ENCODE measurements at regions not wholly inside any gene's neighbourhood (a gene's known extent, or its start where the extent isn't known, plus 50 kb on each side); places are given as distances from the start of the nearest gene placed in this dataset.

DNA sequence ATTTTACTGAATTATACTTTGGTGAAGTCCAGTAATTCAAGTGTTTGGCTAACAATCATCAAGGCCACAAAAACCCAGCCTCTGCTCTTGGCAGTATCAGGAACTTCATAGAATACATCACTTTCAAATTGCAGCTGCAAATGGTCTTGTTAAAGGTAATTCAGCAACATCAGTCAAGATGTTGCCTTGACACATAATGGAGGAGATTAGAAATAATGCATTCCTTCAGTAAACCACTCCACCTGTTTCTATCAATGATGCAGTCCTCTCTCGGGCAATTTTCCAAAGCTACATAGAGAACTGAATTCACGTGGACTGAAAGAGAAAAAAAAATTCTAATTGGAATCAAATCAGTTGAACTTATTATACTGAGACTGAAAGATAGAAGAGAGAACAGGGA, 279.3 kb downstream of the VGLL3 start:
- no peak for DNase-seq

DNA sequence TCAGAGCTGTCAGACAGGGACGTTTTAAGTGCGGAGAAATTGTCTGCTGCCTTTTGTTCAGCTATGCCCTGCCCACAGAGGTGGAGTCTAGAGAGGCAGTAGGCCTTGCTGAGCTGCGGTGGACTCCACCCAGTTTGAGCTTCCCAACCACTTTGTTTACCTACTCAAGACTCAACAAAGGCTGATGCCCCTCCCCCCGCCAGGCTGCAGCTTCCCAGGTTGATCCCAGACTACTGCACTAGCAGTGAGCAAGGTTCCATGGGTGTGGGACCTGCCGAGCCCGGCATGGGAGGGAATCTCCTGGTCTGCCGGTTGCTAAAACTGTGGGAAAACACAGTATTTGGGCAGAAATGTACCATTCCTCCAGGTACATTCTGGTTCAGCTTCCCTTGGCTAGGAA, 282.1 kb downstream of the VGLL3 start:
- DNase-seq: no peak

DNA sequence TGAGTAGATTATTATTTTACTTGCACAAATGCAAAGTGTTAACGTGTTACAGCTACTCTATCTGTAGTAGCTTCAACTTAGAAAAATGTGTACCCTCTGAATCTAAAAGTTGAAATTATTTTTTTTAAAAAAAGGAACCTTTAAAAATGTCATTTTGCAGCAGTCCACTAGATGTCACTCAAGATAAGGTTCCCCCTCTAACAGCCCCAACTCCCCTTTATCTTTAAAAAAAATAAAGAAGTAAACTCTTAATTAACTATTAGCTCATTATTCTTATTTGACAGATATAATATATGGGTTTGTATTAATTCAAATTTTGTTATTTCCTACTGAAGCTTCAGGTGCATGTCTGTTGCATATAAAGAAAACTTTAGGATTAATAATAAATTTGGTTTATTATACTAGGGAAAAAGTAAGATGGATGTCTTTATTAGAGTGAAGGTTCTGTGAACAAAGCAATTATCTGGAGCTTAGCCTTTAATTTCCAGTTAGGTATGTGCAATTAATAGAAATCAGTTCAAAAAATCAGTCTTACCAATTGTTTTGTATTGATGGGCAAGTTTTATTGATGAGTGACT, 288.5 kb downstream of the VGLL3 start:
- DNase-seq: peak; percentile 10 to 17

DNA sequence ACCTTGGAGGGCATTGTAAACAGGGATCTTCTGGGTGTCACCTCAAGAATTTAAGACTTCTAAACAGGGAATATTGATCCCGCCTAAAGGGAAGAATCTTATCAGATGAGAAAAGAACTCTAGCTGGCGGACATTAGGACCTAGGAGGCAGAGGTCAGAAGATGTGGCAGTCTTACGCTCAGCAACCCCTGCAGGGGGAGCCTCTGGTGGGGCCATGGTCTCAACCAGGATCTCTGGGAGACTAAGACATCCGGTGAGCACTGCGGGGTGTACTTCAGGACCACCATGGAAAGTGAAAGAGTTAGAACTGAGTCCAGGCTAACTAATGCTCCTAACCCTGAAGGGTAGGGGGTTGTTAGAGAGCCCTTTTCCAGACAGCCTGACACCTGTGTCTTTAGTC, 295.2 kb downstream of the VGLL3 start:
- DNase-seq: no peak

DNA sequence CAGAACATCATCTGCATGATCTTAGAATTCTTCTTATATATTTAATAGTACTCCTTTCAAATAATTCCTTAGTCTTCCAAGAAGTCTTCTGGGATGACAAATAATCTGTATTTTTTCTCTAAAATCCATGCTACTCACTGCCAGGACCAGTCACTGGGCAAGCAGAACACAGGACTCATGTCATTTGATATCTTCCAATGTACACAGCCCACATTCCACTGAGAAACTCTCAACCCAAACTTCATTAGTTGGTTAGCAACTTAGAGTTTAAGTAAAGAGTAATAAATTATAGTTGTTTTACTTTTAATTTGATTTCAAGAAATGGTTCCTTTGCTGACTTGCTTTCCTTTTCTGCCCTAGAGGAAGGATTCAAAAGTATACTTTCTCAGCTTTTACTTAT, 317.0 kb downstream of the VGLL3 start:
- DNase-seq: no peak

DNA sequence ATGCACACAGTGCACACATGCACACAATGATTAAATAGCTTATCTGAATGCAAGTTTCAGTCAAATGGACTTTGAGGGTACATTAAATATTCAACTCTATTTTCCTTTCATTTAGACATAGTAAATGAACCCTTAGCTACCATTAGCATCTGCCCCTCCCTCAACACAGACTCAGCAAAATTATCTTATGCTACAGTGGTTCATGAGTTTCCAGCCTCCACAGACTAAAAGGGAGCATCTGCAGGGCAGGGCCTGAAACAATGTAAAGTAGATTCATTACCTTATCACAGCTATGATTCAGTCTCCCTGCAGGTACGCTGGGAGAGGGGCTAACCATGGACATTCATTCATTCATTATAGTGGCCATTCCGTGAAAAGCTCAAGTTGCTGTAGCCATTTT, 329.1 kb downstream of the VGLL3 start:
- no peak for DNase-seq

DNA sequence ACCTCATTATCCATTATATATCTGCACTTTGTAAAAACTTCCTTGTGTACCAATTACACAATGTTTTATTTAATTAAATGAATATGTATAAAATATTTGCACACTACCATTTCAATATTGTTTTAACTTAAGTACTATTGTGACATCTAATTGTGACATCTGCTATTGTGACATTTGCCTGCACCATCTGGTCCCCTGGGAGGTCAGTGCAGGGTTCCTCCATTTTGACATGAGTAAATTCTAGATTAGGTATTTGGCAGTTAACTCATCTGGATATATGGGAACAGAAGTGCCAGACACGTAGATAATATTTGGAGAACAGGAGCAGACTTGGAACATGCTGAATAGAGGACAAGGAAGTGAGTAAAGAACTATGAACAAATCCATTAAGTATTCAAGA, 332.1 kb downstream of the VGLL3 start:
- no peak for DNase-seq

DNA sequence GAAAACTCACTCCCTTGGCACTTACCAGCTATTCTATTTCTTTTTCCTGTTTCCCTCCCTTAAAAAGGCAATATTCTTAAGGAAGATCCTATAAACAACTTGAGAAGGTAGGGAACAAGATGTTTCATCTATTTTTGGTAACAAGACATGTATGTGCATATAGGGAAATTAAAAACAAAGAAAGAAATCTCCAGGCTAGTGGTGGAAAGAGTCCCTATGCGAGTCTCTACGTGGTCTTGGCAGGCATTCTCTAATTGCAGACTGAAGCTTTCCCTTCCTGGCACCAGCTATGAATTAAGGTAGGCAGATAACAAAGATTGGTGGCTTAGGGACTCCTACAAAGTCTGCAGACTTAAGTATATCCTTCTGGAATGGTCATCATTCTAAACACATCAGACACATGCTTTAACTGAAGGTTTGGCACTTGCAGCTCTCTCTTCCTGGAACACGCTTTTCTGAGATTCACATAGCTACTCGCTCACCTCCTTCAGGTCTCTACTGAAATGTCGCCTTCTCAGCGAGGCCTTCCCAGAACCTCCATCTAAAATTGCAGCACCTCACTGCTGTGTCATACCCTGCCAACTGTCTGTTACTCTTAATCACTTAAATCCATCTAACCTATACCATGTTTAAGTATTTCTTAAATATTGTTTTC, 336.0 kb downstream of the VGLL3 start:
- DNase-seq: no peak

DNA sequence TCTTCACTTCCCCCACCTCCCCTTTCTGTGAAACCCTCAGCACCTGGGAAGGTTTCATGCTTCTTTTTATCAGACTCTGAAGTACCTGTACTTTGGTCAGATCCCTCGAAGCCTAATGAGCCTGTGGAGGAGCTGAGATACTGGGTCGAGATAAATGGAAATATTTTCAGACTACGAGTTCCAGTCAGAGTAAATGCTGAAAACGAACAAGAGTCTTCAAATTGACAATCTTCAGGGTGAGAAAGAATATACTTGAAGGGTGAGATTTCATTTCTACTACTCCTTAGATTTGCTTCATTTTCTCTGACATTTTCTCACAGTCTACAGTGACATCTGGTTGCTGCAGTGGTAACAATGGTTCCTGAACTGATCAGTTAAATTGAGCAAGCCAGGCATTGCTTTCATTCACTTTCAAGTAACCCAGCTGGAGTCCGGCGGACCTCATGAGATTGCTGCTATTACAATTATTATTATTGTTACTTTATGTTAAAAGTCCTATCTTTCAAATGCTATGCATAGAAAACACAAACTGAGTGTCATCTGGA, 337.2 kb downstream of the VGLL3 start:
- no peak for DNase-seq

DNA sequence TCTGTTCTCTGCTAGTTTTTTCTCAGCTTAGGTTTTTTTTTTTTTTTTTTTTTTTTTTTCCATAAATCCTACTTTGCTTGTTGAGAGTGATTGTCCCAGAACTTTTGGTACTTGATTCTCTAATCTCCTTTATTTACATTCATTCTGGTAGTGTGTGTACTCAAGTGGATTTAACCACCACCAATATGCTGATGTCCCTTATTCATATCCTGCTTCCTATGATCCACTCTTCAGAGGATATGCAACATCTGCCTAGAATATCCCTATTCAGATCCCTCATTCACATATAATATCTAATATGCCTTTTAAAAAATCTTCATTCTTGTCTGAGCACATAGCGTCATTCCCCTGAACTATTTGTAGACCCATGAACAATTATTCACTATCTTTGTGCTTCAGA, 342.9 kb downstream of the VGLL3 start:
- DNase-seq: no peak

DNA sequence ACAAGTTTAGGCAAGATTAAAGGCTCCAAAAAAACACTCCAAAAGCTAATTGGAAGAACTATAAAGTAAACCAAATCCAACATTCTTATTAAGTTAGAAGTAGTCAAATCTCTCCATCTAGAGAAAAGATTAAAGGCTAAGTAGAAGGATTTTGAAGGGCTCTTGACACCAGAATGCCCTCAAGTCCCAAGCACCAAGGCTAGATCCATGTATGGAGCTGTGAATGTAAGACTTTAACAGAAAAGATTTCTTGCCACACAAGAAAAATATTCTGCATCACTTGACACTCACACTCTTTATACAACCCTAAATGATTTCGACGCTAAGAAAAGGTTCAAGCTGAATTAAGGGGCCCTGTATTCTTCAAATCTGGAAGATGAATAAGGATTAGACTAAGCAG, 345.2 kb downstream of the VGLL3 start:
- no peak for DNase-seq

DNA sequence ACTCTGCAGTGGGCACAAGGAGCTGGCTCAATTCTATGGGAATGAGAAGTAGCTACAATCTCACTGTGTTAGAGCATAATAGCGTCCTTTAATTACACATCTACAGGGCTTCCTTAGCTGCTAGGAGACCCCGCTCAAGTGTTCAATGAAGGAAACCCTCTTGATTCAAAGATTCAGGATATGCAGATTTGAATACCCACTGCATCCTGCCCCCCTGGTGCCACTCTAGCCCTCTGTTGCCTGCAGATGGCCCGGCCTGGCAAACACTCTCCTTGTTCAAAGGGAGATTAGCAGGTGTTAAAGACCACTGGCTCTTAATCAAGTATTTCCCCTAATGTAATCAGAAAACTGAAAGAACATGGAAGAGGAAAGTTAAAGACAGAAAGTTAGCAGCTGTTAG, 356.6 kb downstream of the VGLL3 start:
- no peak for DNase-seq

DNA sequence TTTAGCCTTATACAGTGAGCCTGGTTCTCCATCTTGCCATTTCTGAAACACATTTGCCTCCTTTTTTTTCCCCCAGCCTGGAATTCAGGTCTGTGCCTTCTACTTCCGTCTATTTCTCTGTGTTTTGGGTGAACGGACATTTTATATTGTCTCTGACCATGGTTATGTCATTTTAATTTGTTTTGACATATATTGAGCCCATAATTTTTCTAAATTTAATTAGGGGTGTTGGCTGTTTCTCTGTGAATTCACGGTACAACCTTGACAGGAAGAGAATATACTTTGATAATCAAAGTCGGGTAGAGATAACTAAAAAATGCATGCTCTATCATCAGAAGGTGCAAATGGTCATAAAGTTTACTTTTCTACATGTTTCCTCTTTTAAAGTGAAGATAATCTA, 361.4 kb downstream of the VGLL3 start:
- no peak for DNase-seq

DNA sequence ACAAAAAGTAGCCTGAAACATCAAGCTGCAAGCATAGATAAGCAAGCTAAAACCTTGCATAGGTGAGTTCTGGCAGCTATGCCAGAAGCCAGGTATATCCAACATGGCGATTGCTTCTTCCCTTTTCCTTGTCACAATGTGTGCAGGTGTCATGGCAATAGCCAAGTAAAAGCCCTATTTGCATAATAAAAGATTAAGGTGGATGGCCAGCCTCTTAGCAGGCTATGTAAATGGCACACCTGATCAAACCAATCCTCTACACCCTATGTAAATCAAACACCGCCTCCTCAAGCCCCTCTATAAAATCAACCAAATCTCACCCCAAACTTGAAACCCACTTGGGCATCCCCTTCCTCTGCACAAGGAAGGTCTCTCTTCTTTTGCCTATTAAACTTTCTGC, 366.8 kb downstream of the VGLL3 start:
- DNase-seq: no peak

DNA sequence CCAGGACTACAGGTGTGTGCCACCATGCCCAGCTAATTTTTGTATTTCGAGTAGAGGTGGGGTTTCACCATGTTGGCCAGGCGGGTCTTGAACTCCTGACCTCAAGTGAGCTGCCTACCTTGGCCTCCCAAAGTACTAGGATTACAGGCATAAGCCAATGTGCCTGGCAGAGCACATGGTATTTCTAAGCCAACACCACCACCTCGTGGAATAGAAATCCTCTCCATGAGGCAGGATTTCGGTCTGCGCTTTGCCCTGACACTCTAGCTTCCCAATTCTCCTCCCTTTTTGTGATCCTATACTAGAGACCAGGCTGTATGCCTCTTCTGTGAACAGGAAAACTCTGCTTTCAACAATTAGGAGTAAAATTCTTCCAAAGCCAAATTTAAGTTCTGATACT, 372.2 kb downstream of the VGLL3 start:
- no peak for DNase-seq

DNA sequence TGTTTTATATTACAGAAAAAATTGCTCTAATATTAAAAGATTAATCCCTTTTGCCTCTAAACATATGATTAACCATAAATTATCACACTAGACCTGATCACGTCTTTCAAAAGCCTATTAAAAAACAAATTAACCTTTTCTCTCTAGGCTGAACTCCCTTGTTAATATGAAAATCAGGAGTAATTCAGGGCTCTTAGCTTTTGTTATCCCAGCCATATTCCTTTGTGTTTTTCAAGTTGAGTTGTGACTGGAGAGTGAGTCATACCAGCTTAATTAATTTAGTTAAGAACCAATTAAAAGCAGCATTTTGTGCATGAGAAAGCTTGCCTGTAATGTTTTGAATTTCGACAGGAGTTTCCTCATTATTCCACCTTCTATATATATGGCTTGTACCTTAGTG, 385.8 kb downstream of the VGLL3 start:
- DNase-seq: no peak

DNA sequence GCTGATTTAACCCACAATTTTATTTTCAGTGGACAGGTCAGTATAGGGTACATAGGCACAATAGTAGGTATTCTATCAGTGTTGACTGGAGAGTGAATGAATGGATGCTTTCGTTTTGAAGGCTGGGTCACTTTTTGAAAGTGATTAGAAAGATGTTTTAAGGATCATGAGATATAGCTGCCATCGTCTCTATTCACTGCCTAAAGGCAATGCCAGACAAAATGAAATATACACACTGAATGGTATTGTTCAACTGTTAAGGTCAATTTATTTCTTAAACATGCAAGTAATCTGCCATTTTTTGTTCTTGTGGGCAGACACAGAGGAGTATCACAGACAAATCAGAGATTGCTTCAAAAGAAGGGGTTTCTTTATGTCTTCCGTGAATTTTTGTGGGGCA, 395.3 kb downstream of the VGLL3 start:
- DNase-seq: no peak

DNA sequence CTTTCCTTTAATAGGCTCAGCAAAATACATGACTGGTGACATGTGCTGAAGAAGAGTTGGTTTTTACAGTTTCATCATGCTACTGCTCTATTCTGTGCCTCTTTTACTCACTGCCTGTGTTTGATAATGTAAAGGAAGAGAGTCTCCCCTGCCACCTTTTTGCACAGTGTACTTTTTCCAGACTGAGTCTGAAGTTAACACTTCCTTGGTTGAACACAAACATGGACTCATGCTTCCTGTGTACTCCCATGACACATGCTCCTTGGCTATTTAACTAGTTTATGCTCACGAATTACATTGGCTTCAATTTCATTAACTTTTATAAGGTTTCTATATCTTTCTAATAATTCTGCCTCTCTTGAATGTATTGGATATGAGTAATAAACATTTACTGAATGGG, 396.1 kb downstream of the VGLL3 start:
- no peak for DNase-seq

DNA sequence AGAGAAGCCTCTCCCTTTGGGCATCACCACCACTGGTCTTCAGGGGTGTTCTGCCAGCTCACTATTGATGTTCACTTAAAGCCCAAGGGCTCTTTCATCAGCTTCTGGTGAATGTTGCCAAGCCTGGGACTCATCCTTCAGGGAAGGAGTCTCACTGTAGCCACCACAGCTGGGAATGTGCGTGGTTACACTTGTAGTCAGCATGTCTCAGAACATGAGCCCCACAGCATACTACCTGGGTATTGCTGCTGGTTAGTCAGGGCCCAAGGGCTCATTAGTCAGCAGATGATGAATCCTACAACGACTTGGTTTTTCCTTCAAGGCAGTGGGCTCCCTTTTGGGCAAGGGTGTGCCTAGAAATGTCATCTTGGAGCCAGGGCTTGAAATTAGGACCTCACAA, 412.9 kb downstream of the VGLL3 start:
- no peak for DNase-seq

DNA sequence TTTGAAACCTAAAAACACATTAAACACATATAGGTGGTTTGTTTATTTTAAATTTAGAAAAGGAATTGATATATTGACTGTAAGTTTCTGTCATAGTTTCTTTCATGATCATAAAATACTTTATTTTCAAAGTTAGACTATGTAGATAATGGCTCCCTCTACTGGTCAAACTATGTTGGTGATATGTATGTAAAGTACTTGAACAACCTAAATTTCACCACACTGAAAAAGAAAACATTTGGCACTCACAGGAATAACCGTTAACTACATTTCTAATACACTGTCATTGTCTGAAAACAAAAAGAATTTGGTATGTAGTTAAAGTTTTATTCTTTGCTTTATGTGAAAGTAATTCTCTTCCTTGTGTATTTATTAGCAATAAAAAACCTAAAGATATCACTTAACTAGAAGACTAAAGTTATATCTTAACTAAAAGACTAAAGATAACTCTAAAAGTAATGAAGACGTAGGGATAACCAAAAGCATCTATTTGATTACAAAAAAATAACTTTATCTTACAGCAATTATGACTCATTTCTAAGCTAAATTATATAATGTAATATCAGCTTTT, 427.5 kb downstream of the VGLL3 start:
- peak in 1 of 2 donors; percentile 42 for DNase-seq

DNA sequence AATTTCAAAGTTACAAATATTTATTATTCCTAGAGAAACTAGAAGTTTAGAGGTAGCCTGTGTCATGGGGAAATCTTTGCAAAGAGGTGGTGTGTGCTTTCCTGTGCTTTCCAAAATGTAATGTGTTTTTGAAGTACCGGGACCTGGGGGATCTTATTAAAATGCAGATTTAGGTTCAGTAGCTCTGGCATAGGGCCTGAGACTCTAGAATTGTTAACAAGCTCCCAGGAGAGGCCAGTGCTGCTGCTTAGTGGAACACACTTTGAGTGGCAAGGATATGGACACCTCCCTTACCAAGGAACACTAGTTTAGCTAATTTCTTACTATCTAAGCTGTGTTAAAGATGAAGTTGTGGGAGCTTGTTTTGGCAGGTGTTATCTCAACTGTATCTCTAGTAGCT, 428.9 kb downstream of the VGLL3 start:
- DNase-seq: no peak

DNA sequence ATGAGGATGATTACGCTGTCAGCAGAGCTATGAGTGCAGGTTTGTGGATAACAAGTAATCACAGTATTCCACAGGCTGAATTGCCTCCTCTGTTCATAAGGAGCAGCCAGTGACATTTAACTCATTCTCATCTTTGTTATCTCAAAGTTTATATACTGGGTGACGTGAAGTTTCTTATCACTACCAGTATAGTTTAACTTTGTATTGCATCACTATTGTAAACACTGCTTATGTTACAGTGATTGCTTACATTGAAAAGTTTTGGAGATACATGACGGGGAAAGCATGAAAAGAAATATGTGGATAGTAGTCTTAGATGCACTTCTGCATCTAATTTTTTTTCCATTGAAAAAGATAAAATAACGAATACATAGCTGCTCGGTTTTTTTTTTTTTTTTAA, 429.7 kb downstream of the VGLL3 start:
- DNase-seq: no peak

DNA sequence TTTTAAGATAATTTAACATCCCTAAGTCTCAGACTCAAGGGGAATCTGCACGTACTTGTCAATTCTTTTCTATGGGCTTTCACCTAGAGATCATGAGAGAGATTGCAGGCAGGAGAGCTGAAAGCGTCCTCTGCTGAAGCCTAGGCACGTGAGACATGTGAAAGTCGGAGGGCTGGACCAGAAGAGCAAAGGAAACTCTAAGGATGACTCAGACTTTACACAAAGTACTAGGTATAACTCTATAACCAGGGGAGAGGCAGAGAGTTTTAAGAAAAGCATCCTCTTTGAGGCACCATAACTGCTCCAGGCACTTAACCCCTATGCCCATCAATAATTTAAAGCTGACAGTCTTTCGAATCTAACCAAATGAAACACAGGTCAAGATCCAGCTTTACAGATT, 436.6 kb downstream of the VGLL3 start:
- no peak for DNase-seq

DNA sequence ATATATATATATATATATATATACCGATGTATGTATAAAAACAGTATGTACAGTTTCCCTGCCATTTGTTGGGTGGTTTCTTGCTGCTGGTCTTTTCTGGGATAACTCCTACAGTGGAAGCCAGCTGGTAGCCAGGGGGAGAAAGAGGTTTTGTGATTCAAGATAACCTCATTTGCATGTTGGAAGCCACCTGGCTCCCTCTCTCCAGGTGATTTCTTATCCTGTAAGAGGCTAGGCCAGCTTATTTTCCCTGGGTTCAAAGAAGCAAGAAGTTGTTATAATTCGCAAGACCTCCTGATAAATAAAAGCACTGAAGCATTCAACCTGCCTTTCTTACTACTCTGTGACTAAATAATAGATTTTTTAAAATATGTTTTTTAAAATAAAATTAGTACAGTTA, 443.3 kb downstream of the VGLL3 start:
- no peak for DNase-seq

DNA sequence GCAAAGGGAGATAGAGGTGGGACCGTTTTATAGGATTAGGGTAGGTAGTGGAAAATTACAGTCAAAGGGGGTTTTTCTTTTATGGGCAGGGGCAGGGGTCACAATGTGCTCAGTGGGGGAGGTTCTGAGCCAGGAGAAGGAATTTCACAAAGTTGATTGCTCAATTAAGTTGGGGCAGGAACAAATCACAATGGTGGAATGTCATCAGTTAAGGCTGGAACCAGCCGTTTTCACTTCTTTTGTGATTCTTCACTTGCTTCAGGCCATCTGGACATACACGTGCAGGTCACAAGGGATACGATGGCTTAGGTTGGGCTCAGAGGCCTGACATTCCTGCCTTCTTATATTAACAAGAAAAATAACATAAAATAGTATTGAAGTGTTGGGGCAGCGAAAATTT, 453.8 kb downstream of the VGLL3 start:
- no peak for DNase-seq
